Tibial artery (tissue), 4 donors: ENCODE measurements at regions not wholly inside any gene's neighbourhood (a gene's known extent, or its start where the extent isn't known, plus 50 kb on each side); places are given as distances from the start of the nearest gene placed in this dataset.

ENCODE experiments used
- DNase-seq, 2 donors: peaks; one replicate each; pipeline ENCODE4 v3.0.0-alpha.2; 2019
- H3K27ac ChIP-seq, 2 donors: fragments of 200-600 bp; sonication (generic) in 1 of 2; 1 replicate in 1 of 2; 2 replicates in 1 of 2; pipeline ENCODE4 v1.5.1; 2018 to 2019; ENCODE audit warnings: mild to moderate bottlenecking in 1 of 2
- H3K27me3 ChIP-seq, 2 donors: fragments of 200-600 bp; sonication (generic) in 1 of 2; one replicate each; pipeline versions ENCODE4 v1.5.1 to v1.6.0; 2016 to 2019
- H3K36me3 ChIP-seq, 3 donors: fragments of 200-600 bp; sonication (generic) in 2 of 3; one replicate each; pipeline ENCODE4 v1.5.1; 2016 to 2019; ENCODE audit warnings: mild to moderate bottlenecking in 2 of 3
- H3K4me1 ChIP-seq, 4 donors: fragments of 200-600 bp; sonication (generic) in 2 of 4; 1 replicate in 3 of 4; 2 replicates in 1 of 4; pipeline ENCODE4 v1.5.1; 2016 to 2019
- H3K4me3 ChIP-seq, 2 donors: fragments of 200-600 bp; sonication (generic) in 1 of 2; 1 replicate in 1 of 2; 2 replicates in 1 of 2; pipeline ENCODE4 v1.5.1; 2018 to 2019; ENCODE audit warnings: mild to moderate bottlenecking in 2 of 2
- H3K9me3 ChIP-seq, 3 donors: fragments of 200-600 bp; sonication (generic) in 1 of 3; one replicate each; pipeline ENCODE4 v1.5.1; 2016 to 2019
- CTCF ChIP-seq, 2 experiments: fragments of 200-600 bp in 1 of 2; fragments of 450-650 bp in 1 of 2; IDR thresholded peaks; one replicate each; pipeline ENCODE4 v1.5.1; 2017 to 2019; ENCODE audit warnings: antibody characterized with exemption in 2 of 2, mild to moderate bottlenecking in 1 of 2, moderate library complexity in 1 of 2
- intact Hi-C: fragments of 100-400 bp; cut with DNase I; formaldehyde crosslinking; loops from one replicate; pipeline ENCODE4 v1.15.0; 2023; ENCODE audit warnings: low total_unique reads

GRCh38 chr4:123748806-123749205 is 352.2 kb downstream of the SPRY1 start:
- Histone ChIP-seq H3K36me3 (no peaks in the 10 kb centered on the region), H3K9me3 (no peaks in the 10 kb centered on the region), H3K4me3 (no peak overlapping the region), H3K27me3 (no peaks in the 10 kb centered on the region), H3K4me1 (peaks cover 0 to 8% (median 2%) of the 10 kb centered on the region in 4 donors), H3K27ac (no peak overlapping the region)
- TF ChIP-seq CTCF (IDR thresholded peaks at IDR 0.05): no peak
- intact Hi-C loops: no loop called here
- no peak for DNase-seq

GRCh38 chr4:123749383-123749782 is 352.8 kb downstream of the SPRY1 start:
- DNase-seq: peak; percentile 25 to 63
- Histone ChIP-seq H3K4me3 (no peak overlapping the region), H3K27me3 (no peaks in the 10 kb centered on the region), H3K36me3 (no peaks in the 10 kb centered on the region), H3K27ac (no peak overlapping the region), H3K4me1 (peaks cover 0 to 8% (median 2%) of the 10 kb centered on the region in 4 donors), H3K9me3 (no peaks in the 10 kb centered on the region)
- no peak for TF ChIP-seq CTCF (IDR thresholded peaks at IDR 0.05)
- intact Hi-C loops: no loop called here

GRCh38 chr4:123750044-123750443 is 353.4 kb downstream of the SPRY1 start:
- Histone ChIP-seq H3K4me1 (peaks cover 0 to 4% (median 2%) of the 10 kb centered on the region in 4 donors), H3K4me3 (no peak overlapping the region), H3K36me3 (no peaks in the 10 kb centered on the region), H3K27me3 (no peaks in the 10 kb centered on the region), H3K27ac (no peak overlapping the region), H3K9me3 (no peaks in the 10 kb centered on the region)
- no peak for TF ChIP-seq CTCF (IDR thresholded peaks at IDR 0.05)
- DNase-seq: no peak
- intact Hi-C loops: no loop called here

- H3K27ac ChIP-seq: no peak overlapping the region
- intact Hi-C loops: no loop called here
Measured at GRCh38 chr4:123755655-123756054, 359.1 kb downstream of the SPRY1 start.

GRCh38 chr4:123767806-123768205 is 371.2 kb downstream of the SPRY1 start:
- no peaks in the 10 kb centered on the region for H3K4me1 ChIP-seq

More at GRCh38 chr4:123755655-123756054, 359.1 kb downstream of the SPRY1 start:
- DNase-seq: no peak
- Histone ChIP-seq H3K27me3 (no peaks in the 10 kb centered on the region), H3K9me3 (no peaks in the 10 kb centered on the region), H3K4me3 (no peak overlapping the region), H3K4me1 (no peaks in the 10 kb centered on the region), H3K36me3 (no peaks in the 10 kb centered on the region)
- TF ChIP-seq CTCF (IDR thresholded peaks at IDR 0.05): no peak

More at GRCh38 chr4:123767806-123768205, 371.2 kb downstream of the SPRY1 start:
- no peak overlapping the region for H3K4me3 ChIP-seq
- H3K9me3 ChIP-seq: no peaks in the 10 kb centered on the region
- intact Hi-C loops: no loop called here
- H3K27ac ChIP-seq: no peak overlapping the region
- no peak for DNase-seq
- TF ChIP-seq CTCF (IDR thresholded peaks at IDR 0.05): no peak
- no peaks in the 10 kb centered on the region for H3K36me3 ChIP-seq
- no peaks in the 10 kb centered on the region for H3K27me3 ChIP-seq
